GM21786 (cell line): ENCODE measurements at regions not wholly inside any gene's neighbourhood (a gene's known extent, or its start where the extent isn't known, plus 50 kb on each side); places are given as distances from the start of the nearest gene placed in this dataset.
"Not testable (repeated sequence)": the region's sequence is repeated elsewhere in the genome, so short reads cannot be mapped to it uniquely, and the experiment has no call there.

Source experiments
- ATAC-seq: cut with Tn5 transposase; IDR thresholded peaks from one replicate; pipeline ENCODE4 v1.9.1; 2021; ENCODE audit not compliant: unreplicated experiment

DNA sequence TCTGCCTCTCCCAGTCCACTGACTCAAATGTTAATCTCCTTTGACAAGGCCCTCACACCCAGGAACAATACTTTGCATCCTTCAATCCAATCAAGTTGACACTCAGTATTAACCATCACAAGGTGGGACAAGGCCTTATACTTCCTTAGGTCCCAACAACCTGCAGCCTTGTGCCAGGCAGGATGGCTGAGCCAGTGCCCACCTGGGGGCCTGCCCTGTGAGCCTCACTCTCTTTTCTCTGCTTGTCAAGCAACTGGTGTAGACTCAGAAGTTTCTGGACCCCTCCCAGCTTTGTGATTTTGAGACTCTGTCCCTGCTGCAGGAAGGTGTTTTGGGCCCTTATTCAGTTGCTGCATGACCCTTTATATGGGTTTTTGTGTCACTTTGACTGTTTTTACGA lies 310.0 kb upstream of the C1orf174 start:
- ATAC-seq, result no peak

DNA sequence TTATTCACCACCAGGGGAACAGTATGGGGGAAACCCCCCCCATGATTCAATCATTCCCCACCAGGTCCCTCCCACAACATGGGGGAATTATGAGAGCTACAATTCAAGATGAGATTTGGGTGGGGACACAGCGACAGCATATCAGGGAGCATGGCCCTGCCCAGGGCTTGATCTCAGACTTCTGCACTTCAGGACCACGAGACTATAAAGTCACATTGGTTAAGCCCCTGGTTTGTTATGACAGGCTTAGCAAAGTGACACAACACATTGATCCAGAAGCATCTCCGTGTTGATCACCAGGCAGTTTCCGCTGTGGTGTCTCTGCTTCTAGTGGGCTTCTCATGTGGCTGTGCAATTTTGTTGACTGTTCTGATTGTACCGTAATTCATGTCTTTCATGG lies 312.7 kb upstream of the C1orf174 start:
- no peak for ATAC-seq

DNA sequence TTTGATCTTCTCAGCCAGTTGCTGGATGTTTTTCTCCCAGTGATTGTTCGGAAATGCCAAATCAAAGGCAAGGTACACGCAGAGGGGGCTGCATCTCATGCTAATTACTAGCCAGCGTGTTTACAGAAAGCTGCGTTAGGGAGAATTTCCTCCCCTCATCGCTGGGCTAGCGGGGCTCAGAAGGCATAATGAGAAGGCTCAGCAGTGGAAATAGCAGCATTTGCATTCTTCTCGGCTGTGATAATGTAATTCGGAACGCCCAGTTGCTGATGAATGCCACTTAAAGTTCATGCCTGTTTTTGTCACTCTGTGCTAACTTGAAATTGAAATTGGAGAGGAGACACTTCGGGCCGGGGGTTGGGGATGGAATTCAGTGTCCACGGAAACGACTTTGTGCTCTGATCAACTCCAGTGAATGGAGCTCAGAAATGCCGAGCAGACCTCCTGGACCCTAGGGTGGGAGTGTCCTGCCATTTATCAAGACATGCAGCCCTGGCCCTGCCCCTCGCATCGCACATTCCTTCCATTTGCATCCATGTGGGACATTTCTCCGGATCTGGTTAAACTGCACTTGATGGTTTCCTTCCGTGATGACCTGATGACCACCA lies 313.4 kb upstream of the C1orf174 start:
- no peak for ATAC-seq

- no peak for ATAC-seq
These were observed 314.8 kb upstream of the C1orf174 start for GRCh38 chr1:4214826-4215225.

GRCh38 chr1:4215391-4215790 lies 315.3 kb upstream of the C1orf174 start:
- no peak for ATAC-seq

DNA sequence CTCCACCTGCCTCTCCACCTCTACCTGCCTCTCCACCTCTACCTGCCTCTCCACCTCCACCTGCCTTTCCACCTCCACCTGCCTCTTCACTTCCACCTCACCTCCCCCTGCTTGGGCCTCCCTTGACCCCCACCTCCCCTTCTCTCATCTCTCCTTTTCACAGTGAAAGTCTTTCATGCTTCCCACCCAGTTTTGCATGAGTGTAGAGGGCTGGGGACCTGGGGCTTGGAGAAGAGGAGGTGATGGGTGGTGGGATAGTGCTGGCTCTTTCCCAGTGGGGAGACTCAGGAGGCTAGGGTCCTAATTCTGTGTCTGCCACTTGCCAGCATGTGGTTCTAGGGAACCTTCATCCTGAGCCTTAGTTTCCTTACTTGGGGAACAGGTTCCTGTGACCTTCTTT lies 316.2 kb upstream of the C1orf174 start:
- ATAC-seq, result no peak

GRCh38 chr1:4218619-4219018 lies 318.5 kb upstream of the C1orf174 start:
- ATAC-seq, result no peak

DNA sequence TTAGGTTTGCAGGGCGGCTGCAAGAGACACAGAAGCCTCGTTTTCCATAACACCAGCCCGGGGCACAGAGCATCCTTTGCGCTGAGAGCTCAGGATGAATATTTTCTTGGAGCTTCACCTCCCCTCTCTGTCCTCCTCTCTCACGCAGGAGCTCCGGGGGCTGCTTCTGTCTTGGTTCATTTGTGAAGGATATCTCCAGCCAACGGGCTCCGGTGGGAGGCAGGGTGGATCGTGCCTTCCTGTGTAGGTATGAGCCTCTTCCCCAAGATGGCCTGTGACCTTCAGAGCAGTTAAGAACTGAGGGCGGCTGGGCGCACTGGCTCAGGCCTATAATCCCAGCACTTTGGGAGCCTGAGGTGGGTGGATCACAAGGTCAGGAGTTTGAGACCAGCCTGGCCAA lies 319.0 kb upstream of the C1orf174 start:
- no peak for ATAC-seq

DNA sequence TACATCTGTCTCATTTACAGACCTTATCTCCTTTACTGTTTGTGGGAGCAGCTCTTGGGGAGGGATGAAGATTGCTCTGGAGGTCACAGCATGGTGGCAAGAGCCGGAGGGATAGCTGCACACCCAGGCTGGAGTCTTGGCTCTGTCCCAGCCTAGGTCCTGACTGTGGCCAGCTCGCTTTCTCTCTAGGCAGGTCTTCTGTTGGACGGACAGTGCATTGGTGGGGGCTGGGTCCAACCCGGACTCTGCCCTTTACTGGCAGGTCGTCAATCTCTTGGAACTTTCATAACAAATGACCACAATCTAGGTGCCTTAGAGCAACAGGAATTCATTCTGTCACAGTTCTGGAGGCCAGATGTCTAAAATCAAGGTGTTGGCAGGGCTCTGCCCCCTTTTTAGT lies 319.8 kb upstream of the C1orf174 start:
- no peak for ATAC-seq

DNA sequence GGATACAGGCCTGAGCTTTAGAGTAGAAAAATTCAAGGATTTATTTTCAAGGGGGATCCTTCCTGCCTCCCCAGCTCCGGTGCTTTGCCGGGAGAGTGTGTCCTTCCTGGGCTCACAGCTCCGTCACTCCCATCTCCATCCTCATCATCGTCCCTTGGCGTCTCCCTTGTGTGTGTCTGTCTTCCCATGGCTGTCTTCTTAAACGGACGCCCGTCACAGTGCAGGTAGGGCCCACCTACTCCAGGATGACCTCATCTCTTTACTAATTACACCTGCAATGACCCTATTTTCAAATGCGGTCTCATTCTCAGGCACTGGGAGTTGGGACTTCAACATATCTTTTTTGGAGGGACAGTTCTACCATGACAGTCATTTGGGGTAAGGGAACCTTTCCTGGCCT lies 320.3 kb upstream of the C1orf174 start:
- ATAC-seq, result no peak

DNA sequence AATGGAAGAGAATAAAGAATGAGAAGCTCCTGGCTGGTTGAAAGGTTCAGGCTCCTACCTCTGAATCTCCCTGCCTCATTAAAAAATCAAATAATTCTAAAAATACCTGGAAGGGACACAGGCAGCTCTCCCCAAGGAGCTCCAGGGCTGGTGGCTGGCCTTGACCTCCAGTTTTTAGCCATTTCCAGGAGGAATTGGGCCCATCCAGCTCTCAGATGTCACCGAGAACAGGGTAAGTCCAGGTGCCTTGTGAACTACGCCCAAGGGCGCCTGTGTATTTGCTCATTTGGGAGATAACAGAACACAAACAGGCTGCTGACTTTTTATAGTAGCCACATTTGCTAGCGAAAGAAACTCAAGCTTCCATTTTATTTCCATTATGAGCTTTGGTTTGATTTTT lies 321.0 kb upstream of the C1orf174 start:
- ATAC-seq, result no peak

- ATAC-seq, result no peak
These were observed 324.8 kb upstream of the C1orf174 start for GRCh38 chr1:4224684-4225467.

DNA sequence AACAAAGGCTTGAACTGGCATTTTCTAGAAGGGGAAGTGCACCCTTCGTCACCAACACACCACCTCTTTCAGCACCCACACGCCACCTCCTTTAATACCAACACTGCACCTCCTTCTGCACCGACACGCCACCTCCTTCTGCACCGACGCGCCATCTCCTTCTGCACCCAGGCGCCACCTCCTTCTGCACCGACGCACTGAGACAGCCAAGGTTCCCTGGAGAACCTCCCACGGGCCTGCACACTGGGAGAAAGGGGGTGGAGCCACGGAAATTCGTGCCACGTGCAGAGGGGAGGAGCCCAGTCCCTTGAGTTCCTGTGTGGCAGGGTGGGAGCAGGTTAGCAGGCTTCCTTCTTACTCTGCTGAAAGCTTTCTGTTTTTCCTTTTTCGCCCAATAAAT lies 327.9 kb upstream of the C1orf174 start:
- ATAC-seq, result no peak

- no peak for ATAC-seq
These were observed 353.9 kb upstream of the C1orf174 start for GRCh38 chr1:4253935-4254334.

DNA sequence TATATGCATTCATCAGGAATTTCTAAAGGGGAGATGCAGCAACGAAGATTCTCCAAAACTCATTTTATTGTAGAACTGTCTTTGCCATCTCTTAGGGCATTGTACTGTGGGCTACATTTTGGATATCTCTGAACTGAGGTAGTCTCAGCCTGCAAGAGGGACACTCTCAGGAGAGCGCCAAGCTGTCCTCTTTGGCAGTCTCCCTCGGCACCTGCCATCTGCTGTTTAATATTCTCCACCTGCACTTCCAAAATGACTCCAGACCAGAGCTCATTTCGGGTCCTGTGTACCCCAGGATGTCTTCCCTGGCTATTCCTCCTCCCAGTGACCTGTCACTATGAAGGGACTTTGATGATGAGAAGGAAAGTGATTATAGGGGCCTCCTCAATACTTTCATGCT lies 356.3 kb upstream of the C1orf174 start:
- no peak for ATAC-seq

DNA sequence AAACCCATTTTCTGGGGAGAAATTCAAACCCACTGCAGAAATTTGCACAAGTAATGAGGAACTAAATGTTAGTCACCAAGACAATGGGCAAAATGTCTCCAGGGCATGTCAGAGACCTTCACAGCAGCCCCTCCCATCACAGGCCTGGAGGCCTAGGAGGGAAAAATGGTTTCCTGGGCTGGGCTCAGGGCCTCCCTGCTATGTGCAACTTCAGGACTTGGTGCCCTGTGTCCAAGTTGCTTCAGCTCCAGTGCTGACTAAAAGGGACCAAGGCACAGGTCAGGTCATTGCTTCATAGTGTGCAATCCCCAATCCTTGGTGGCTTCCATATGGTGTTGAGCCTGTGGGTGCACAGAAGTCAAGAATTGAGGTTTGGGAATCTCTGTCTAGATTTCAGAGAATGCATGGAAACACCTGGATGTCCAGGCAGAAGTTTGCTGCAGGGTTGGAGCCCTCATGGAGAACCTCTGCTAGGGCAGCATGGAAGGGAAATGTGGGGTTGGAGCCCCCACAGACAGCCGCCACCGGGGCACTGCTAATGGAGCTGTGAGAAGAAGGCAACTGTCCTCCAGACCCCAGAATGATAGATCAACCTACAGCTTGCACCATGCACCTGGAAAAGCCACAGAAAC lies 358.2 kb upstream of the C1orf174 start:
- ATAC-seq, result not testable (repeated sequence)

- ATAC-seq, result no peak
These were observed 361.3 kb upstream of the C1orf174 start for GRCh38 chr1:4261327-4261726.

DNA sequence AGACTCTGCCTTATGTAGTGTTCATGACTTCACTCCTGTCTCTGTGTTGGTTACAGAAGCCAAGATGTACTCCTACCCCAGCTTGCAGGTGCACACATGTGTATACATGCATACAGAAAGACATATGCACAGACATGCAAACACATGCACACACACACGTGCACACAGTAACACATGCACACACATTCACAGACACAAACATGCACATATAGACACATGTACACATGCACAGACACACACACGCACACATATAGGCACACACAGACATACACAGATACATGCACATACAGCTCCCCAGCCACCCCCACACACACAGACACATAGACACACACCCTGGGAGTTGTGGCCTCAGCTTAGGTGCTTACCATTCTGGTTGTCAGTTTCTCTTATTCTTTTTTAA lies 362.6 kb upstream of the C1orf174 start:
- no peak for ATAC-seq

DNA sequence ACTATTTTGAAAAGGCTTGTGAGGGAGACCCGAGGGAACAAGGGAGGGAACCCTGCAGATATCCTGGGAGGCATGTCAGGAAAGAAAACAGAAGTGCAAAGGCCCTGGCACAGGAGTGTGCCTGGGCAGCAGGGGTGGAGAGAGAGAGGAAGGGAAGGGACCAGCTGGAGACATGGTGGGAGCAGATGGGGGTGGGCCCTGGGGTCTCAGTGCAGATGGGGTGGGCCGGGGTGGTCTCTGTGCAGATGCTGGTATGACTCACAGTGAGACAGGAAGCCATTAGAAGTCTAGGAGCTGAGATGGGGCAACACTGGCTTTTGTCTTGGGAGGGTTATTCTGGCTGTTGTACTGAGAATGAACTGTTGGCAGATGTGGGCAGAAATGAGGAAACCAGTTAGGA lies 363.6 kb upstream of the C1orf174 start:
- no peak for ATAC-seq

DNA sequence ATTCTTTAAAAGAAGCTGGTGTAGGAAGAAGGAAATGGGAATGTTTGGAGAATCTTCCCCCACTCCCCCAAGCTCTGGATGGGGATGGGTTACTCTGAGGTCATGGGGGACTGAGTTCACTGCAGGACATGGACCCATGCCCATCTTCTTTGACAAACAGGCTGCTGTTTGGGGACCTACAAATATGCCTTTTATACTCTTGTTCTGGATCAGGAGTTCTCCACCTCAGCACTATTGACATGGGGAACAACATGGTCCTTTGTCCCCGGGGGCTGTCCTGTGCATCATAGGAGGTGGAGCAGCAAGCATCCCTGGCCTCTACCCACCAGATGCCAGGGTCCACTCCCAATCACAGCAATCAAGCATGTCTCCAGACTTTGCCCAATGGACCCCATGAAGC lies 365.8 kb upstream of the C1orf174 start:
- ATAC-seq, result no peak

DNA sequence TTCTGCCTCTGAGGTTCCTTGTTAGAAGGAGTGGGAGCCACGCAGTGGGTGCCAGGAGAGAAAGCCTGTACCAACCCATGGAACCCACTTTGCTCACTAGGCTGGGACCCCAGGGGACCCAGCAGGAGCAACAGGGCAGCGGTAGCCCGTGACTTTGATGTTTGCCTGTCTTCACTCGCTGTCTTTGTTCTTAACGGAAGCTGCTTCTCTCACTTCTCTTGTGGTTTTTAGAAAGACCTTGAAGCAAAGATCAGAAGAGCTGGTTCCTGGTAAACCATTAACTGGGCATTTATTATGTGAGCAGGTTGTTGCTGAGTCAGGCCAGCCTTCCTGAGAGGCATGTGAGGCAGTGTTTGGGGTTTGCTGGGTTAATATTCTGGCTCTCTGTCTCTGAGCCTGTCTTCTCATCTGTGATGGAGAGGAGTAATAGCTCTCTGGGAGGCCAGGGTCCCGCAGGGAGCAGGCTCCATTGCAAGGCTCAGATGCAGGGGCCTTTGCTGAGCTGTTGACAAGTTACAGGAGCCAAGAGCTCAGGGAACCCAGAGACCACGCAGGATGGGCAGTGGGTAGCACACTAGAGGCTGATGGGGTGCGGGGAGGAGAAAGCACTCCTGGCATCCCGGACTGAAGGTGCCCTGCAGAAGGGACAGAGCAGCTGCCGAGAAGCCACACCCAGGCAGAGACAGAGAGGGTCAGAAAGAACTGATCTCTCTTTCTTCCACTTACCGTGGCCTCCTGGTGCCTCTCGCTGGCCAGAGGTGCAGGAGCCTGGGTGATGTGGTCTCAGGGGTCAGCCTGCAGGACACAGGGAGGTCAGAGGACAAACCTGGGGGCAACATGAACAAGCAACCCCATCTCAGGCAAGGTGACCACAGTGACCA lies 367.5 kb upstream of the C1orf174 start:
- ATAC-seq, result peak; percentile 82
